ENCODE measurements at regions not wholly inside any gene's neighbourhood (a gene's known extent, or its start where the extent isn't known, plus 50 kb on each side); places are given as distances from the start of the nearest gene placed in this dataset.

GRCh38 chr14:42729681-42730080 is 1123.0 kb downstream of the LRFN5 start:
- no peak overlapping the region for H3K4me3 ChIP-seq (ENCODE audit: control insufficient read depth in 1 of 7, extremely low read depth in 1 of 7, insufficient read depth in 4 of 7, low read depth in 2 of 7, low read length in 6 of 7)
- H3K9me3 ChIP-seq (ENCODE audit: control extremely low read depth in 1 of 5, control insufficient read depth in 4 of 5, insufficient read depth in 2 of 5, low read depth in 1 of 5, low read length in 4 of 5), result no peaks in the 10 kb centered on the region
- no peaks in the 10 kb centered on the region for H3K36me3 ChIP-seq (ENCODE audit: control insufficient read depth in 4 of 4, insufficient read depth in 4 of 4, low read length in 3 of 4)
- POLR2A ChIA-PET, result no interaction called here
- no peak for DNase-seq
- CTCF ChIA-PET, result no interaction called here
- no peaks in the 10 kb centered on the region for H3K27me3 ChIP-seq (replicated peaks in 2 of 5; ENCODE audit: control insufficient read depth in 4 of 5, insufficient read depth in 5 of 5, low read length in 4 of 5)
- WGBS (ENCODE audit: insufficient coverage), result 100% methylated on average over 1 of the region's 2 CpGs
- no peak overlapping the region for H3K27ac ChIP-seq (ENCODE audit: insufficient read depth in 1 of 2, low read depth in 1 of 2, low read length in 2 of 2, poor library complexity in 1 of 2, severe bottlenecking in 2 of 2)
- H3K4me1 ChIP-seq (ENCODE audit: control extremely low read depth in 1 of 4, control insufficient read depth in 4 of 4, insufficient read depth in 4 of 4, low read length in 3 of 4), result no peaks in the 10 kb centered on the region

GRCh38 chr14:42719391-42719790 is 1112.7 kb downstream of the LRFN5 start:
- no peaks in the 10 kb centered on the region for H3K36me3 ChIP-seq (ENCODE audit: control insufficient read depth in 4 of 4, insufficient read depth in 4 of 4, low read length in 3 of 4)
- no peak for DNase-seq
- H3K4me1 ChIP-seq (ENCODE audit: control extremely low read depth in 1 of 4, control insufficient read depth in 4 of 4, insufficient read depth in 4 of 4, low read length in 3 of 4), result no peaks in the 10 kb centered on the region
- 100% methylated on average over 1 of the region's 1 CpG for WGBS (ENCODE audit: insufficient coverage)
- no peaks in the 10 kb centered on the region for H3K27me3 ChIP-seq (replicated peaks in 2 of 5; ENCODE audit: control insufficient read depth in 4 of 5, insufficient read depth in 5 of 5, low read length in 4 of 5)
- CTCF ChIA-PET, result no interaction called here
- no peak overlapping the region for H3K4me3 ChIP-seq (ENCODE audit: control insufficient read depth in 1 of 7, extremely low read depth in 1 of 7, insufficient read depth in 4 of 7, low read depth in 2 of 7, low read length in 6 of 7)
- no peaks in the 10 kb centered on the region for H3K9me3 ChIP-seq (ENCODE audit: control extremely low read depth in 1 of 5, control insufficient read depth in 4 of 5, insufficient read depth in 2 of 5, low read depth in 1 of 5, low read length in 4 of 5)
- POLR2A ChIA-PET, result no interaction called here
- no peak overlapping the region for H3K27ac ChIP-seq (ENCODE audit: insufficient read depth in 1 of 2, low read depth in 1 of 2, low read length in 2 of 2, poor library complexity in 1 of 2, severe bottlenecking in 2 of 2)

- no peaks in the 10 kb centered on the region for H3K27me3 ChIP-seq (replicated peaks in 2 of 5; ENCODE audit: control insufficient read depth in 4 of 5, insufficient read depth in 5 of 5, low read length in 4 of 5)
- no peaks in the 10 kb centered on the region for H3K9me3 ChIP-seq (ENCODE audit: control extremely low read depth in 1 of 5, control insufficient read depth in 4 of 5, insufficient read depth in 2 of 5, low read depth in 1 of 5, low read length in 4 of 5)
- H3K4me3 ChIP-seq (ENCODE audit: control insufficient read depth in 1 of 7, extremely low read depth in 1 of 7, insufficient read depth in 4 of 7, low read depth in 2 of 7, low read length in 6 of 7), result no peak overlapping the region
- no peaks in the 10 kb centered on the region for H3K4me1 ChIP-seq (ENCODE audit: control extremely low read depth in 1 of 4, control insufficient read depth in 4 of 4, insufficient read depth in 4 of 4, low read length in 3 of 4)
- CTCF ChIA-PET, result no interaction called here
- WGBS (ENCODE audit: insufficient coverage), result no CpG with 5 or more reads among the region's 2 CpGs
- DNase-seq, result no peak
- no peaks in the 10 kb centered on the region for H3K36me3 ChIP-seq (ENCODE audit: control insufficient read depth in 4 of 4, insufficient read depth in 4 of 4, low read length in 3 of 4)
- H3K27ac ChIP-seq (ENCODE audit: insufficient read depth in 1 of 2, low read depth in 1 of 2, low read length in 2 of 2, poor library complexity in 1 of 2, severe bottlenecking in 2 of 2), result no peak overlapping the region
- POLR2A ChIA-PET, result no interaction called here
Measured at GRCh38 chr14:42715316-42715715, 1108.6 kb downstream of the LRFN5 start.

GRCh38 chr14:42710071-42710470 is 1103.4 kb downstream of the LRFN5 start:
- no peak for DNase-seq
- ChIA-PET POLR2A (interaction anchor here (0.6 kb wide), 1 partner anchor 440 kb away, joined by 3 read pairs; no protein-coding TSS in a partner anchor), CTCF (no interaction called here)
- H3K36me3 ChIP-seq (ENCODE audit: control insufficient read depth in 4 of 4, insufficient read depth in 4 of 4, low read length in 3 of 4), result no peaks in the 10 kb centered on the region
- WGBS (ENCODE audit: insufficient coverage), result 100% methylated on average over 3 of the region's 4 CpGs
- no peaks in the 10 kb centered on the region for H3K4me1 ChIP-seq (ENCODE audit: control extremely low read depth in 1 of 4, control insufficient read depth in 4 of 4, insufficient read depth in 4 of 4, low read length in 3 of 4)
- H3K27ac ChIP-seq (ENCODE audit: insufficient read depth in 1 of 2, low read depth in 1 of 2, low read length in 2 of 2, poor library complexity in 1 of 2, severe bottlenecking in 2 of 2), result no peak overlapping the region
- no peaks in the 10 kb centered on the region for H3K27me3 ChIP-seq (replicated peaks in 2 of 5; ENCODE audit: control insufficient read depth in 4 of 5, insufficient read depth in 5 of 5, low read length in 4 of 5)
- no peak overlapping the region for H3K4me3 ChIP-seq (ENCODE audit: control insufficient read depth in 1 of 7, extremely low read depth in 1 of 7, insufficient read depth in 4 of 7, low read depth in 2 of 7, low read length in 6 of 7)
- H3K9me3 ChIP-seq (ENCODE audit: control extremely low read depth in 1 of 5, control insufficient read depth in 4 of 5, insufficient read depth in 2 of 5, low read depth in 1 of 5, low read length in 4 of 5), result no peaks in the 10 kb centered on the region

- DNase-seq, result no peak
- CTCF ChIA-PET, result no interaction called here
- Histone ChIP-seq H3K36me3 (ENCODE audit: control insufficient read depth in 4 of 4, insufficient read depth in 4 of 4, low read length in 3 of 4) (no peaks in the 10 kb centered on the region), H3K27ac (ENCODE audit: insufficient read depth in 1 of 2, low read depth in 1 of 2, low read length in 2 of 2, poor library complexity in 1 of 2, severe bottlenecking in 2 of 2) (no peak overlapping the region), H3K4me3 (ENCODE audit: control insufficient read depth in 1 of 7, extremely low read depth in 1 of 7, insufficient read depth in 4 of 7, low read depth in 2 of 7, low read length in 6 of 7) (no peak overlapping the region), H3K4me1 (ENCODE audit: control extremely low read depth in 1 of 4, control insufficient read depth in 4 of 4, insufficient read depth in 4 of 4, low read length in 3 of 4) (no peaks in the 10 kb centered on the region), H3K9me3 (ENCODE audit: control extremely low read depth in 1 of 5, control insufficient read depth in 4 of 5, insufficient read depth in 2 of 5, low read depth in 1 of 5, low read length in 4 of 5) (no peaks in the 10 kb centered on the region), H3K27me3 (replicated peaks in 2 of 5; ENCODE audit: control insufficient read depth in 4 of 5, insufficient read depth in 5 of 5, low read length in 4 of 5) (no peaks in the 10 kb centered on the region)
- POLR2A ChIA-PET, result no interaction called here
- whole genome bisulfite sequencing (ENCODE audit: insufficient coverage), result no CpG with 5 or more reads among the region's 1 CpG
Measured at GRCh38 chr14:42703501-42703900, 1096.8 kb downstream of the LRFN5 start.

GRCh38 chr14:42687421-42687820 is 1080.7 kb downstream of the LRFN5 start:
- DNase-seq, result no peak
- 84% methylated on average over 2 of the region's 2 CpGs for WGBS (ENCODE audit: insufficient coverage)
- no peaks in the 10 kb centered on the region for H3K4me1 ChIP-seq (ENCODE audit: control extremely low read depth in 1 of 4, control insufficient read depth in 4 of 4, insufficient read depth in 4 of 4, low read length in 3 of 4)
- peaks cover 0 to 5% (median 0%) of the 10 kb centered on the region in 5 experiments for H3K9me3 ChIP-seq (ENCODE audit: control extremely low read depth in 1 of 5, control insufficient read depth in 4 of 5, insufficient read depth in 2 of 5, low read depth in 1 of 5, low read length in 4 of 5)
- no peak overlapping the region for H3K27ac ChIP-seq (ENCODE audit: insufficient read depth in 1 of 2, low read depth in 1 of 2, low read length in 2 of 2, poor library complexity in 1 of 2, severe bottlenecking in 2 of 2)
- no peaks in the 10 kb centered on the region for H3K27me3 ChIP-seq (replicated peaks in 2 of 5; ENCODE audit: control insufficient read depth in 4 of 5, insufficient read depth in 5 of 5, low read length in 4 of 5)
- no peak overlapping the region for H3K4me3 ChIP-seq (ENCODE audit: control insufficient read depth in 1 of 7, extremely low read depth in 1 of 7, insufficient read depth in 4 of 7, low read depth in 2 of 7, low read length in 6 of 7)
- H3K36me3 ChIP-seq (ENCODE audit: control insufficient read depth in 4 of 4, insufficient read depth in 4 of 4, low read length in 3 of 4), result no peaks in the 10 kb centered on the region
- CTCF ChIA-PET, result no interaction called here
- POLR2A ChIA-PET, result no interaction called here

GRCh38 chr14:42683707-42684106 is 1077.0 kb downstream of the LRFN5 start:
- no peak for DNase-seq
- H3K4me1 ChIP-seq (ENCODE audit: control extremely low read depth in 1 of 4, control insufficient read depth in 4 of 4, insufficient read depth in 4 of 4, low read length in 3 of 4), result no peaks in the 10 kb centered on the region
- CTCF ChIA-PET, result no interaction called here
- POLR2A ChIA-PET, result no interaction called here
- H3K27me3 ChIP-seq (replicated peaks in 2 of 5; ENCODE audit: control insufficient read depth in 4 of 5, insufficient read depth in 5 of 5, low read length in 4 of 5), result no peaks in the 10 kb centered on the region
- H3K27ac ChIP-seq (ENCODE audit: insufficient read depth in 1 of 2, low read depth in 1 of 2, low read length in 2 of 2, poor library complexity in 1 of 2, severe bottlenecking in 2 of 2), result no peak overlapping the region
- no CpG with 5 or more reads among the region's 2 CpGs for WGBS (ENCODE audit: insufficient coverage)
- H3K9me3 ChIP-seq (ENCODE audit: control extremely low read depth in 1 of 5, control insufficient read depth in 4 of 5, insufficient read depth in 2 of 5, low read depth in 1 of 5, low read length in 4 of 5), result no peaks in the 10 kb centered on the region
- no peak overlapping the region for H3K4me3 ChIP-seq (ENCODE audit: control insufficient read depth in 1 of 7, extremely low read depth in 1 of 7, insufficient read depth in 4 of 7, low read depth in 2 of 7, low read length in 6 of 7)
- H3K36me3 ChIP-seq (ENCODE audit: control insufficient read depth in 4 of 4, insufficient read depth in 4 of 4, low read length in 3 of 4), result no peaks in the 10 kb centered on the region

Measured in common myeloid progenitor, CD34-positive (primary cell).